Fibroblast of skin of abdomen (primary cell): ENCODE measurements at regions not wholly inside any gene's neighbourhood (a gene's known extent, or its start where the extent isn't known, plus 50 kb on each side); places are given as distances from the start of the nearest gene placed in this dataset.

Experiments
- DNase-seq: peaks from one replicate; pipeline ENCODE4 v3.0.0-alpha.2; 2013

- DNase-seq: no peak
These were observed 157.3 kb upstream of the PPP2R2D start for GRCh38 chr10:131743190-131744151.

DNA sequence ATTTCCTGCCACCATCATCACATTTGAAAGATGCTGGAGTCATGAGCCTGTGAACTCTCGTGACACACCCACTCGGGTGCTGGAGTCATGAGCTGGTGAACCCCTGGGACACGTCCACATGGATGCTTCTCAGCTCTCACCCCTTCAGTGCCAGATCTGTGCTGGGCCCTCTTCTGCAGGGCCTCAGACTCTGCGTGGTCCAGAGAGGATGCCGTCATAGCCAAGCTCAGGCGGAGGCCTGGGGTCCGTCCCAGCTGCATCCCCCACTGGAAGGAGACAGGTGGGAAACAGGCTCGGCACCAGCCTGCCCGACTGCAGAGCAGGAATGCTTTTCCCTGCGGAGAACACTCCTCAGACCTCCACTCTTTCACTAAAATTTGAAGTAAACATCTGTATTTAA, 156.5 kb upstream of the PPP2R2D start:
- DNase-seq: no peak

DNA sequence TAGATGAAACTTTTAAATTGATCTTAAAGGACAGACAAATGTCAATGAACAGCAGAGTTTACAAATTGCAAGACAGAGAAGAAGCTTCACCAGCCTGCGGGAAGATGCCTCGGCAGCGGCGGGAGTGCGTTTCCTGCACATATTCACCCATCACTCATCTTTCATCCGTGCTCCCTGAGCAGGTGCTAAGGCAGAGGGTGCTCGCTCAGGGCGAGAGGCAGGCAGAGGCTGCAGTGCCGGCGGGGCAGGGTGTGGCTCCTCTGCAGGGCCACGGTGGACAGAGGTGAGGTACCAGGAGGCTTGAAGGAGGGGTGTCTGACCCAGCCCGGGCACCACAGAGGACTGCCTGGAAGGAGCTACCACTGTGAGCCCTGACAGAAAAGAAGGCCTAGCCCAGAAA, 155.2 kb upstream of the PPP2R2D start:
- DNase-seq: no peak

GRCh38 chr10:131746241-131746711, 154.5 kb upstream of the PPP2R2D start:
- no peak for DNase-seq

DNA sequence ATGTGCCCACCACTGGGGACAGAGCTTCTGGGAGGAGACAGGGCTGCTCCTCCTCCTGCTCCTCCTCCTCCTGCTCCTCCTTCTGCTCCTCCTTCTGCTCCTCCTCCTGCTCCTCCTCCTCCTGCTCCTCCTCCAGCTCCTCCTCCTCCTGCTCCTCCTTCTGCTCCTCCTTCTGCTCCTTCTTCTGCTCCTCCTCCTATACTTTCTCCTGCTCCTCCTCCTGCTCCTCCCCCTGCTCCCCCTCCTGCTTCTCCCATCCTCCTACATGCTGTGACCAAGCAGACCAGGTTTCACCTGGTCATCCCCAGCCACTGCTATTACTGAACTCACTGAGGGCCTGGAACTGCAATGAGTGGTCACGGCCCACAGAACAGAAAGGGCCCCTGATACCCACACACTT, 154.0 kb upstream of the PPP2R2D start:
- DNase-seq: no peak

- no peak for DNase-seq
These were observed 153.6 kb upstream of the PPP2R2D start for GRCh38 chr10:131747251-131747650.

GRCh38 chr10:131747791-131748190, 153.0 kb upstream of the PPP2R2D start:
- no peak for DNase-seq

DNA sequence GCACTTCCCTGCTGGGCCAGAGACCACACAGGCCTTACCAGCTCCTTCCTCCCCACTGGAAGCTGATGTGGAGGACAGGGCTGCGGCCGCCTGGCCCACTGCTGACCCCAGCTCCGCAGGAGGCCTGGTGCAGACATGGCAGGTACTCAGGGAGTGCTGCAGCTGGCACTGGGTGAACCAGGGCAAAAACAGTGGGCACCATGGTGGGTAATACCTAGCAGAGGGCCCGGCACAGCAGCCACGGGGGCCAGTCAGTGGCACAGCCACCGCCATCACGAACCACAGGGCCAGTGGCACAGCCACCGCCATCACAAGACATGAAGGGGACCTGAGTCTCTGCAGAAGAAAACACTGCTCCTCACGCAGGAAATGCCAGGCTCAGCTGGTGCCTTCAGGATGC, 152.6 kb upstream of the PPP2R2D start:
- DNase-seq: no peak

- DNase-seq: no peak
These were observed 151.7 kb upstream of the PPP2R2D start for GRCh38 chr10:131748831-131749766.

DNA sequence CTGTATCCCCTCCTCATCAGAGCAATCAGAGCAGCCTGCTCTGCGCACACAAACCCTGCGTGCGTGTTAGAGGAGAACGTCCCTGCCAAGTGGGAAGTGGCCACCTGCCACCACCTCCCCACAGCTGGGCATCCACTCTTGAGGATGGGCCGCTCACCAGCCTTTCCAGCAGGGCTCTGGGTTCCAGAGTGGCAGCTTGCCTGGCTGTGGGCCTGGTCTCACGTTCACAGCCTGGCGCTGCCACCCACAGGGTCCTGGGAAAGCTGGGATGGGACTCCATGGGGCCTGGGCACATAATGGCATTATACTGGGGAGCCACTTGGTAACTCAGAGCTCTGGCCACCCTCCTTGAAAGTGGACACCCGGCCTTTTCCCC, 151.1 kb upstream of the PPP2R2D start:
- DNase-seq: no peak

DNA sequence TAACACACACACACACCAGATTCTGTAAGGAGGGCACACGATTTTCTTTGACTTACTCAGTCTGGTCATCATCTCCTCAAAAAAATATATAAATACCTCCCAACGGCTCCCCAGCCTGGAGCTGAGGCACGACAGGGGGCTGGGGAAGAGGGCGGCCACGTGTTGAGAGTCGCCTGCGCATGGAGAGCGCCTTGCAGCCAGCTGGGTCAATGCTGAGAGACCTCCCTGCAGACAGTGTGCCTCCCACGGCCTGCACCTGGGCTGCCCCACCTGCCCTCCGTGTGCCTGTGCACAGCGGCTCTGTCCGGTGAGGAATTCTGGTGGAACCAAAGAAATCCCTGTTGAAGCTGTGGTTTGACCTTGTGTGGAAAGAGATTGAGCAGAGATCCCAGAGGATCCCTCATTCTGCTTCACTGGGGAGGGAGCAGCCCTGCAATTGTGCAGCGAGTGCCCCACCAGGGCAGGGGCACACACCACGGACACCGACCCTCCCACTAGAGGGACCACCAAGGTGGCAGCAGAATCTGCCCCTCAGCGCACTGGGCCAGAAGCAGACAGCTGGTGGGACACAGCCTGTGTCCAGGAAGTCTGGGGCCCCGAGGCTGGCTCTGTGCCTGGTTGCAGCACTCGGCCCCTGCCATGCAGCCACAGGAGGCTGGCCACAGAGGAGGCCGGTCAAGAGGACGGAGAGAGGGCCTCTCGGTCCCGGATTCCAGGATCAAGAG, 150.5 kb upstream of the PPP2R2D start:
- DNase-seq: no peak

DNA sequence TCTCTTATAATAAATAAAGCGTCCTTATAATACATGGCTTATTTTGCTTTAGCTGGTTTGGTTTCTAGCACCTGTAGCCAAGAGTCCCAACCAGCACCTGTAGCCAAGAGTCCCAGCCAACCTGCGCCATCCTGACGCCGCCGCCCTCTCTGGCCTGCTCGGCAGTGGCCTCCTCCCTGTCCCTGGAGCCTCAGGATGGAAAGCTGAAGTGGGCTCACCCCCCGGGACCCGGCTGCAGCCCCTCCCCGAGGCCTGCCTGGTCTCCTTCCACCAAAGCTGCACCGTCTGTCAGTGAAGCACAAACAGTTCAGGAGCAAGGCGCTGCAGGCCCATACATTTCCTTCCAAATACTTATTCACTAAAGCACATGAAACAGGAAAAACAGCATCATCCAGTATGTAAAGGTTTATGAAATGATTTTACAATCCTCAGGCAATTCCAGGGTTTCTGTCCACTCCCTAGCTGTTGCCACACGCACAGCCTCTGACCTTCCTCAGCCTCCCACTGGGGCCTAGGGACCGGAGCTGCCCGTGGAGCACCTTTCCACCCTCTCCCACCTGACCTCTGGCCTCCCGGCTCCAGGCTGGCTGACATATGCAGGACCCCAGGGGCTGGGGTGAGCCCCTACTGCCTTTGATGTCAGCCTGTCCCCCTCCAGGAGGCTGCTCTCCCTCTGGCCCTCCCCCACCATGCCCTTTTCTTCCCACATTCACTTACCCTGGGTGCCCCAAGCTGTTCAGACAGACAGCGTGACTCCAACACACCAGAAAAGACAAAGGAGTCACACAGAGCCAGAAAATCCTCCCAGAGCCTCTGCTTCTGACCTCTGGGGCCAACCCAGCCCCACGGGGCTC, 149.6 kb upstream of the PPP2R2D start:
- no peak for DNase-seq

- DNase-seq: no peak
These were observed 148.7 kb upstream of the PPP2R2D start for GRCh38 chr10:131751827-131752775.

DNA sequence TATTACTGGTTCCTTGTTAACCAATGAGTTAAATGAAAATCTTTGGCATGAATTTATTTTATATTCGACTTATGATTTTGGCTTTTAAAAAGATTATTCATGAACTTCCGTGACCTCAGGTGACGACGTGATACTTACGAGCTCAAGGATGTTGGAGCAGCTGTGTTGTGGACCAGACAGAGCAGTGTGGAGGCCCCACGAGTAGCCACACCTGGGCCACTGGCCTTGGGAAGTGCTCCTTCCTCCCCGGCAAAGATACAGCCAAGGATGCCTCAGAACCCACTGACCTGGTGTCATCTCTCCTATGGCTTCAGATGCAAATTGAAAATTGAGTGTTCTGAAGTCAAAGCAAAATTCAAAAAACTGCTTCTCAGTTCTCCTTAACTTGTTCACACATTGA, 147.5 kb upstream of the PPP2R2D start:
- no peak for DNase-seq

DNA sequence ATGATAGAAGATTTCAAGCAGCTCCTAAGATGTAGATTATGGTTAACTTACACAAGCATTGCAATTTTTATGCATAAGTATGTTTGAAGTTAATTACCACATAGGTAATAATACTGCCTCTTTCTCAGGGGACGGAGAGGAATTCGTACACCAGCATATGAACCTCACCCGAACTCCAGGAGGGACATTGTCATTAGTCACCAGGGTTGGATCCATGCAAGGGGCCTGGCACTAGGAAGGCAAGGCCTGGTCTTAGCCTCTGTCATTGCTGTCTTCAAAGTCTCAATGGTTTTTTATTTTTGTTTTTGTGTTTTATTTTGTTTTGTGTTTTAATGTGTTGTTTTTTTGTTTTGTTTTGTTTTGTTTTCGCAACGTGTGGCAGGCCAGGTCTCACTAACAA, 145.6 kb upstream of the PPP2R2D start:
- no peak for DNase-seq

DNA sequence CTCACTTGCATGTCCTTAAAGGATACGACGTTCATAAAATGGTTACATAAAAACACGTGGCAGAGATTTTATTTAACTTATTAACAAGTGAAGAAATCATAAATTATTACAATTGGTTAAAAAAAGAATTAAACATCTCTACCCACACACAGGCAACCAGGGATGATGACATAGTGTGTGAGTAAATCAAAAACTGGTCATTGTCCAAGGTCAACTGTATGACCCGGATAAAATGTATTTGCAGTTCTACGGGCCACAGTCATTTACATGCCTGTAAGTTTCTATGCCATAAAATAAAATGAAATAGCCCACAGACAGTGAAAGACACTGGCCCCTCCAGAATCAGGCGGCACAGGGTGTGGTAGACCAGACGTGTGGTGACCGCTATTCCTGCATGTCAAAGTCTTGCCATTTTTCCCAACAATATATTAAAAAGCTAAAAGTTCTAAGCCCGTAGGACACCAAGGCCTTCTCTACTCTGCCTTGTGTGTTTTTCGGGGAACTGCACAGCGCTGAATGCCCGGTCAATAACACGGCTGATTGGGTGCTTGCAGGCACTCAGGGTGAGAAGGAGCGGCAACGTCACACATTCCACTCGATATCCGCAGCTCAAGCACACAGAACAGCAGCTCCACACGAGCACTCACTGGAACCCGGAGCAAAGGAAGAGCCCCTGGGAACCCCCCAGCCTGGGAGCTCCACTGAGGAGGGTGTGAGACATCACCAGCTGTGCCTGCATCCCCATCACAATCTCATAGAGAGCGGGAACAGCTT, 143.3 kb upstream of the PPP2R2D start:
- DNase-seq: no peak

DNA sequence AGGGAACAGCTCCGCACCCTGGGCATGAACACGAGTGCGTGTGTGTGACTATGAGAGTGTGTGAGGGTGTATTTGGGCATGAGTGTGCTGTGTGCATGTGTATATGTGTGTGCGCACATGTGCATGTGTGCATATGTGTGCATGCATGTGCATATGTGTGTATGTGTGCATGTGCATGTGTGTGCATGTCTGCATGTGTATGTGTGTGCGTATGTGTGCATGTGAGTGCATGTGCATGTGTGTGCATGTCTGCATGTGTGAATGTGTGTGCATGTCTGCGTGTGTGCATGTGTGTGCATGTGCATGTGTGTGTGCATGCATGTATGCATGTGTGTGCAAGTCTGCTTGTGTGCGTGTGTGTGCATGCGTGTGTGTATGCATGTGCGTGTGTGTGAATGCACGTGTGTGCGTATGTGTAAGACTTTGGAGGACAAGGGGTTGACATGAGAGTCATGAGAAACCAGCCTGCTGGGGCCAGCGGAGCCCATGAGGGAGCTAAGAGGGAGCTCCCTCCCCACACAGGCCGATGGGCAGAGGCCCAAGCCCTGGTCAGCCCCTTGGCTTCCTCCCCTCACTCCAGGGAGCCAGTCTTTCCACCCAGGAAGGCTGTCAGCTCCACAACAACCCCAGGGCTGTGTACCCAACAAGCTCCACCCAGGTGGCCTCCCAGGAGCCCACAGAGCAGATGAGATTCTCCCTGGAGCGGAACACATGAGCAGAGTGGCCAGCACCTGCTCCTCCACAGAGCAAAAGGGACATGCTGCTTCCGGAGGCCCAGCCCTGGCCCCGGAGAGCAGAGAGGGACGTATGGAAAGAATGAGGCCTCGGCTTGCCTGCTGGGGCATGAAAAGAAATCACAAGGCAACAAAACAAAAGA, 142.5 kb upstream of the PPP2R2D start:
- DNase-seq: no peak

DNA sequence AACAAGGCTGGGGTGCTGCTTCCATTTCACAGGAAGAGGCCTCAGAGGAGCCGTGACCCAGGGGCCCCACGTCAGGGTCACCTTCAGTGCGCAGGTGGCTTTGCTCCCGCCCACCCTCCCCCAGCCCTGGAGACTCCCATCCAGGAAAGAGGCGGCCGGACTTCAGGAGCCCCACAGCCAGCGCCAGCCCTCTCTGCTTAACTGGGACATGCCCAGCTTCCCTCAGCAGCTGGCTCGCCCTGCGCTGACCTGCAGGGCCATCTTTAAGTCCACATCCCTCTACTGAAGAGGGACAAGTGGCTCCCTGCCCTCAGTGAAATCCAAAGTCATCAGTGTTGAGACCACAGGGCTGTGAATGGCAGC, 141.9 kb upstream of the PPP2R2D start:
- no peak for DNase-seq

GRCh38 chr10:131759347-131759746, 141.5 kb upstream of the PPP2R2D start:
- no peak for DNase-seq
